ENCODE measurements at regions not wholly inside any gene's neighbourhood (a gene's known extent, or its start where the extent isn't known, plus 50 kb on each side); places are given as distances from the start of the nearest gene placed in this dataset.

DNA sequence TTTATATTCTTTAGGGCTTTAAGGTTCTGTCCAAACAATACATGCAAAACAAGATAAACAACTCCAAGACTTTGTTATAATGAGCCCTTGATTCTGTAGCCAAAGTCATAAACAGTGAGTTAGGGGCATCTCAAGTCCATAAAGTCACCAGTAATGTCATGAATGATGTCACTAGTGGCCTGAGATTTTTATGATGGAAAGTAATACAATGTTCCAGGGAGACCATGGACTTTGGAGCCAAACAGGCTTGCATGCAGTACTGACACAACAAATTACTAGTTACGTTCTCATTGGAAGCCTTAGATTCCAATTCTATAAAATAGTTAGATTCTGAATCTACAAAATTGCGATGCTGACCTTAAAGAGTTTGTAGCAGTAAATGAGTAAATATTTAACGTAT, 280.0 kb downstream of the HINT1 start:
- TF ChIP-seq ZBTB49 (CRISPR knock-in tag; IDR thresholded peaks at IDR 0.05; ENCODE audit: borderline replicate concordance) = no peak
- no peak for TF ChIP-seq POLR2A (conservative IDR thresholded peaks at IDR 0.05)
